IMR-90 (cell line): ENCODE measurements at regions not wholly inside any gene's neighbourhood (a gene's known extent, or its start where the extent isn't known, plus 50 kb on each side); places are given as distances from the start of the nearest gene placed in this dataset.

ENCODE experiments used
- ATAC-seq: fragments of 200-7000 bp; cut with Tn5 transposase; 2 replicates; pipeline ENCODE4 v1.9.1; 2020; ENCODE audit warnings: low read depth, mild to moderate bottlenecking, moderate library complexity
- BruUV-seq: library from RNA; stranded (reverse); fragments of 400-500 nt; replicated peaks from 2 replicates; lab custom pipeline; 2021; lab: Mats Ljungman, UMichigan
- CTCF ChIA-PET: fragments of 300-600 bp; formaldehyde crosslinking; extraction: SDS; loops from one replicate; lab custom pipeline; 2021; ENCODE audit warnings: antibody characterized with exemption; lab: Yijun Ruan, JAX
- POLR2A ChIA-PET: fragments of 300-600 bp; sonication (Branson Sonifier 250); formaldehyde crosslinking; loops from one replicate; lab custom pipeline; 2022; ENCODE audit warnings: antibody characterized with exemption; ENCODE audit not compliant: unreplicated experiment; lab: Charles Lee
- DNase-seq: peaks from one replicate; pipeline ENCODE4 v3.0.0; 2013
- H2AFZ ChIP-seq: replicated peaks from 2 replicates; pipeline ENCODE3; 2013; ENCODE audit warnings: low read length, mild to moderate bottlenecking; ENCODE audit not compliant: poor library complexity
- H2AK5ac ChIP-seq: 2 replicates; pipeline ENCODE4 v1.6.1; 2013; ENCODE audit warnings: low read depth, low read length, inconsistent platforms
- H2AK9ac ChIP-seq: replicated peaks from 2 replicates; pipeline ENCODE3; 2013; ENCODE audit warnings: mild to moderate bottlenecking, low read depth, low read length, moderate library complexity; ENCODE audit not compliant: poor library complexity
- H2BK120ac ChIP-seq: 2 replicates; pipeline ENCODE4 v1.6.1; 2013; ENCODE audit warnings: low read depth, low read length, inconsistent platforms
- H2BK15ac ChIP-seq: 3 replicates; pipeline ENCODE4 v1.6.1; 2013; ENCODE audit warnings: low read depth, low read length, inconsistent platforms
- H2BK20ac ChIP-seq: 2 replicates; pipeline ENCODE4 v1.6.1; 2013; ENCODE audit warnings: low read depth, mild to moderate bottlenecking, inconsistent platforms, low read length, moderate library complexity
- H2BK5ac ChIP-seq: 2 replicates; pipeline ENCODE4 v1.6.1; 2013; ENCODE audit warnings: mild to moderate bottlenecking, low read depth, low read length, inconsistent platforms; ENCODE audit not compliant: poor library complexity, severe bottlenecking
- H3K14ac ChIP-seq: replicated peaks from 2 replicates; pipeline ENCODE4 v1.6.1; 2013; ENCODE audit warnings: low read depth, low read length, inconsistent platforms
- H3K18ac ChIP-seq: 2 replicates; pipeline ENCODE4 v1.6.1; 2013; ENCODE audit warnings: low read depth, low read length, control low read depth
- H3K23ac ChIP-seq: 2 replicates; pipeline ENCODE4 v1.6.1; 2013; ENCODE audit warnings: low read depth, low read length, inconsistent platforms
- H3K27ac ChIP-seq: 2 replicates; pipeline ENCODE4 v1.5.1; 2013; ENCODE audit warnings: mild to moderate bottlenecking, control low read depth, low read length; ENCODE audit not compliant: insufficient read depth
- H3K27me3 ChIP-seq: 2 replicates; pipeline ENCODE4 v1.6.1; 2013; ENCODE audit warnings: low read length; ENCODE audit not compliant: control insufficient read depth, insufficient read depth
- H3K36me3 ChIP-seq: 2 replicates; pipeline ENCODE4 v1.6.1; 2013; ENCODE audit warnings: low read length, mixed read lengths; ENCODE audit not compliant: control insufficient read depth, insufficient read depth
- H3K4ac ChIP-seq: 2 replicates; pipeline ENCODE4 v1.6.1; 2013; ENCODE audit warnings: low read depth, low read length, inconsistent platforms
- H3K4me1 ChIP-seq: 2 replicates; pipeline ENCODE4 v1.6.1; 2013; ENCODE audit warnings: low read length, mixed read lengths; ENCODE audit not compliant: control insufficient read depth, insufficient read depth
- H3K4me2 ChIP-seq: 2 replicates; pipeline ENCODE4 v1.6.1; 2013; ENCODE audit warnings: low read depth, mild to moderate bottlenecking, control low read depth, low read length, moderate library complexity
- H3K4me3 ChIP-seq: 2 replicates; pipeline ENCODE4 v1.5.1; 2013; ENCODE audit warnings: low read depth, mild to moderate bottlenecking, control low read depth, low read length, moderate library complexity; ENCODE audit not compliant: insufficient read depth
- H3K56ac ChIP-seq: 2 replicates; pipeline ENCODE4 v1.6.1; 2013; ENCODE audit warnings: low read length, inconsistent platforms; ENCODE audit not compliant: insufficient read depth; ENCODE audit errors: extremely low read depth
- H3K79me1 ChIP-seq, 2 experiments: 2 replicates each; pipeline ENCODE4 v1.6.1; 2013; ENCODE audit warnings: low read length in 2 of 2, inconsistent platforms in 1 of 2, low read depth in 1 of 2
- H3K9ac ChIP-seq: 2 replicates; pipeline ENCODE4 v1.6.1; 2013; ENCODE audit warnings: low read depth, low read length, control low read depth
- H3K9me1 ChIP-seq: 2 replicates; pipeline ENCODE4 v1.6.1; 2013; ENCODE audit warnings: low read length, inconsistent platforms; ENCODE audit not compliant: insufficient read depth
- H3K9me3 ChIP-seq: 2 replicates; pipeline ENCODE4 v1.6.1; 2013; ENCODE audit warnings: low read length; ENCODE audit not compliant: control insufficient read depth, insufficient read depth
- H4K20me1 ChIP-seq: 2 replicates; pipeline ENCODE4 v1.6.1; 2013; ENCODE audit warnings: low read length, inconsistent platforms; ENCODE audit not compliant: insufficient read depth
- H4K5ac ChIP-seq: 2 replicates; pipeline ENCODE4 v1.6.1; 2013; ENCODE audit warnings: mild to moderate bottlenecking, low read depth, low read length, control low read depth
- H4K8ac ChIP-seq, 2 experiments: 2 replicates each; pipeline ENCODE4 v1.6.1; 2013; ENCODE audit warnings: low read depth in 2 of 2, low read length in 2 of 2, control low read depth in 1 of 2, inconsistent platforms in 1 of 2
- H4K91ac ChIP-seq: 2 replicates; pipeline ENCODE4 v1.6.1; 2013; ENCODE audit warnings: low read depth, low read length, inconsistent platforms; ENCODE audit not compliant: insufficient read depth
- MAFK ChIP-seq: IDR thresholded peaks from 2 replicates; pipeline ENCODE4 v1.6.1; 2012; ENCODE audit warnings: low read depth, low read length, improper control_type of control experiment
- NFE2L2 ChIP-seq: fragments of 150-350 bp; IDR thresholded peaks from 2 replicates; pipeline ENCODE4 v1.6.1; 2016; ENCODE audit warnings: low read depth, mild to moderate bottlenecking, low read length
- RAD21 ChIP-seq: IDR thresholded peaks from 2 replicates; pipeline ENCODE4 v1.6.1; 2012; ENCODE audit warnings: low read length, improper control_type of control experiment
- WGBS, 2 experiments: methylation state at CpG; one replicate each; pipeline versions ENCODE4 v1.1.5 to v1.1.7; 2013; ENCODE audit warnings: missing lambda C conversion rate in 2 of 2; ENCODE audit not compliant: insufficient read length in 1 of 2; ENCODE audit errors: extremely low coverage in 2 of 2; 5-methylcytosine and 5-hydroxymethylcytosine counted together
- dilution Hi-C: fragments of 300-500 bp; cut with HindIII; formaldehyde crosslinking; loops from one replicate; pipeline ENCODE4 v1.14.3; 2018; ENCODE audit warnings: low sequenced_read_pairs; ENCODE audit not compliant: unreplicated experiment
- in situ Hi-C: fragments of 300-500 bp; cut with MboI; formaldehyde crosslinking; loops from 3 replicates; pipeline ENCODE4 v1.14.3; 2019; ENCODE audit warnings: low sequenced_read_pairs, inconsistent platforms, mixed read lengths
- intact Hi-C: fragments of 100-400 bp; cut with micrococcal nuclease; formaldehyde crosslinking; loops from 2 replicates; pipeline ENCODE4 v1.10.0; 2022

DNA sequence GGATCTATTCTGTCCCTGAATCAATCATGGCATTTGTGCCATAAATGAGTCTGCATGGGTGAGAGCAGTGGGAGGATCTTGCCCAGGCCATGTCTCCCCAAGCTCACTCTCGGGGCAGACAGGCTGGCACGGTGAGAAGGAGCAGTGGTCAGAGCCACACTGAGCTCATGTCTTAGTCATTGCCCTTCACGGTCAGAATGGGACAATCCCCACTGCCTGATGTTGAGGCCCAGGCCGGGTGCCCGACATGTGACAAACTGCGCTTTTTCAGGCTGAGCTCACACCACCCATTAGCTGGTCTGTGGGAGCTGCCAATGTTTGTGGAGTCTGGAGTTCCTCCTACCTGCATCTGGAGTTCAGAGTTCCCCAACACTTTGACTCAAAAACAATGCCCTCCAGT, 481.9 kb downstream of the COG6 start:
- Histone ChIP-seq H3K4me1 (no peaks in the 10 kb centered on the region), H3K79me1 (no peaks in the 10 kb centered on the region), H3K27ac (no peak overlapping the region), H3K4ac (no peak overlapping the region), H3K4me3 (no peak overlapping the region), H4K8ac (no peak overlapping the region), H4K91ac (no peak overlapping the region), H2AFZ (no peak overlapping the region), H3K27me3 (no peaks in the 10 kb centered on the region), H3K23ac (no peak overlapping the region), H3K14ac (no peak overlapping the region), H3K9me1 (no peaks in the 10 kb centered on the region), H3K9me3 (no peaks in the 10 kb centered on the region), H3K18ac (no peak overlapping the region), H2AK9ac (no peak overlapping the region), H2BK15ac (no peak overlapping the region), H2BK120ac (no peak overlapping the region), H3K36me3 (no peaks in the 10 kb centered on the region), H3K4me2 (no peak overlapping the region), H2BK5ac (no peak overlapping the region), H4K5ac (no peak overlapping the region), H2BK20ac (no peak overlapping the region), H3K9ac (no peak overlapping the region), H4K20me1 (no peaks in the 10 kb centered on the region), H3K56ac (no peak overlapping the region), H2AK5ac (no peak overlapping the region)
- CTCF ChIA-PET = interaction anchor here (0.6 kb wide), 1 partner anchor 279 kb away, joined by 3 read pairs; no protein-coding TSS in a partner anchor
- POLR2A ChIA-PET = no interaction called here
- intact Hi-C loops = no loop called here
- no peak for TF ChIP-seq NFE2L2
- TF ChIP-seq MAFK = no peak
- TF ChIP-seq RAD21 = no peak
- DNase-seq (no peak), ATAC-seq (no peak)
- WGBS, 2 experiments = no CpG with 5 or more reads among the region's 6 CpGs
- dilution Hi-C loops = no loop called here
- BruUV-seq = no TSS peak
- in situ Hi-C loops = no loop called here
